MM.1S (cell line): ENCODE measurements at regions not wholly inside any gene's neighbourhood (a gene's known extent, or its start where the extent isn't known, plus 50 kb on each side); places are given as distances from the start of the nearest gene placed in this dataset.
"Not testable (repeated sequence)": the region's sequence is repeated elsewhere in the genome, so short reads cannot be mapped to it uniquely, and the experiment has no call there.

Source experiments
- CTCF ChIP-seq: fragments of 300-600 bp; sonication (generic); IDR thresholded peaks from 2 replicates; pipeline ENCODE4 v1.5.1; 2016; ENCODE audit warnings: antibody characterized with exemption, low read length, mixed read lengths
- EZH2 ChIP-seq: fragments of 300-600 bp; sonication (generic); optimal IDR thresholded peaks from 2 replicates; pipeline ENCODE3; 2017; ENCODE audit warnings: low read depth, mild to moderate bottlenecking, antibody characterized with exemption, low read length, mixed read lengths

GRCh38 chr12:84103886-84104285 is 808.7 kb downstream of the SLC6A15 start:
- not testable (repeated sequence) for TF ChIP-seq EZH2, CTCF
